IMR-90 (cell line): ENCODE measurements at regions not wholly inside any gene's neighbourhood (a gene's known extent, or its start where the extent isn't known, plus 50 kb on each side); places are given as distances from the start of the nearest gene placed in this dataset.

Experiments
- FOS ChIP-seq: fragments of 150-350 bp; IDR thresholded peaks from 2 replicates; pipeline ENCODE4 v1.6.1; 2016; ENCODE audit warnings: low read depth, low read length
- TF ChIP-seq, protein P1 (sequence below): conservative IDR thresholded peaks from 2 replicates; pipeline ENCODE4 v1.5.1; 2012; ENCODE audit warnings: mild to moderate bottlenecking, low read depth, low read length, improper control_type of control experiment
- TF ChIP-seq, protein P2 (sequence below): fragments of 150-350 bp; IDR thresholded peaks from 2 replicates; pipeline ENCODE4 v1.6.1; 2017; ENCODE audit warnings: mild to moderate bottlenecking, antibody characterized with exemption, low read length, low read depth

DNA sequence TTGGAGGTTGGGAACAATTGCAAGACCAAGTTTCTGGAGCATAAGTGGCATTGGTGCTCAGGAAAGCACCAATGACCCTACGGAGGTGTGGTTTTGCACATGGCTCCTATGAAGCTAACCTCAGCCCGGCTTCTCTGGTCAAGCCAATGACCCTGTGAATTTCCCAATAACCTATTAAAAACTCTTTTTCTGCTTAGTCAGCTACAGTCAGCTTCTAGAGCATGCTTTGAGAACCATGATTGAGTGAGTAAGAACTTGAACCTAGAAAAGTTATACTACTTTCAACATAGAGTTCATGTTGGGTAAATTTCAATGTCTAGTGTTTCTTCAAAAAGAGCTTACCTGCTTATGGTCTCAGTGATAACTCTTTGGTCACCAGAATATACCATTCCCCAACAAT, 163.2 kb downstream of the RSL24D1 start:
- TF ChIP-seq, protein P1, sequence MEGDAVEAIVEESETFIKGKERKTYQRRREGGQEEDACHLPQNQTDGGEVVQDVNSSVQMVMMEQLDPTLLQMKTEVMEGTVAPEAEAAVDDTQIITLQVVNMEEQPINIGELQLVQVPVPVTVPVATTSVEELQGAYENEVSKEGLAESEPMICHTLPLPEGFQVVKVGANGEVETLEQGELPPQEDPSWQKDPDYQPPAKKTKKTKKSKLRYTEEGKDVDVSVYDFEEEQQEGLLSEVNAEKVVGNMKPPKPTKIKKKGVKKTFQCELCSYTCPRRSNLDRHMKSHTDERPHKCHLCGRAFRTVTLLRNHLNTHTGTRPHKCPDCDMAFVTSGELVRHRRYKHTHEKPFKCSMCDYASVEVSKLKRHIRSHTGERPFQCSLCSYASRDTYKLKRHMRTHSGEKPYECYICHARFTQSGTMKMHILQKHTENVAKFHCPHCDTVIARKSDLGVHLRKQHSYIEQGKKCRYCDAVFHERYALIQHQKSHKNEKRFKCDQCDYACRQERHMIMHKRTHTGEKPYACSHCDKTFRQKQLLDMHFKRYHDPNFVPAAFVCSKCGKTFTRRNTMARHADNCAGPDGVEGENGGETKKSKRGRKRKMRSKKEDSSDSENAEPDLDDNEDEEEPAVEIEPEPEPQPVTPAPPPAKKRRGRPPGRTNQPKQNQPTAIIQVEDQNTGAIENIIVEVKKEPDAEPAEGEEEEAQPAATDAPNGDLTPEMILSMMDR: no peak
- TF ChIP-seq, protein P2, sequence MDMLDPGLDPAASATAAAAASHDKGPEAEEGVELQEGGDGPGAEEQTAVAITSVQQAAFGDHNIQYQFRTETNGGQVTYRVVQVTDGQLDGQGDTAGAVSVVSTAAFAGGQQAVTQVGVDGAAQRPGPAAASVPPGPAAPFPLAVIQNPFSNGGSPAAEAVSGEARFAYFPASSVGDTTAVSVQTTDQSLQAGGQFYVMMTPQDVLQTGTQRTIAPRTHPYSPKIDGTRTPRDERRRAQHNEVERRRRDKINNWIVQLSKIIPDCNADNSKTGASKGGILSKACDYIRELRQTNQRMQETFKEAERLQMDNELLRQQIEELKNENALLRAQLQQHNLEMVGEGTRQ: no peak
- no peak for TF ChIP-seq FOS
